Transverse colon (tissue), 4 donors: ENCODE measurements at regions not wholly inside any gene's neighbourhood (a gene's known extent, or its start where the extent isn't known, plus 50 kb on each side); places are given as distances from the start of the nearest gene placed in this dataset.

Experiments used
- DNase-seq: peaks from one replicate; pipeline ENCODE4 v3.0.0-alpha.2; 2019
- H3K27ac ChIP-seq, 4 donors: fragments of 200-600 bp; sonication (generic); 2 replicates each; pipeline ENCODE4 v1.5.1; 2016 to 2018; ENCODE audit warnings: inconsistent platforms in 4 of 4
- H3K27me3 ChIP-seq: fragments of 200-600 bp; sonication (generic); 2 replicates; pipeline ENCODE4 v1.5.1; 2017; ENCODE audit warnings: inconsistent platforms
- H3K36me3 ChIP-seq, 4 donors: fragments of 200-600 bp; sonication (generic); 2 replicates each; pipeline ENCODE4 v1.5.1; 2017 to 2019; ENCODE audit warnings: inconsistent platforms in 4 of 4
- H3K4me1 ChIP-seq, 4 donors: fragments of 200-600 bp; sonication (generic); 2 replicates each; pipeline ENCODE4 v1.5.1; 2017 to 2020; ENCODE audit warnings: inconsistent platforms in 4 of 4
- H3K4me3 ChIP-seq, 4 donors: fragments of 200-600 bp; sonication (generic); 1 replicate in 1 of 4; 2 replicates in 3 of 4; pipeline versions ENCODE4 v1.5.1 to v1.6.1; 2017 to 2019; ENCODE audit warnings: inconsistent platforms in 4 of 4
- H3K9me3 ChIP-seq, 2 donors: fragments of 200-600 bp; sonication (generic); 2 replicates each; pipeline ENCODE4 v1.5.1; 2017 to 2019; ENCODE audit warnings: inconsistent platforms in 2 of 2
- EP300 ChIP-seq: sonication (generic); formaldehyde crosslinking; IDR thresholded peaks from one replicate; pipeline ENCODE4 v1.6.1; 2017; ENCODE audit warnings: antibody characterized with exemption, low read depth
- POLR2A ChIP-seq: fragments of 450-650 bp; IDR thresholded peaks from one replicate; pipeline ENCODE4 v1.6.1; 2016; ENCODE audit warnings: antibody characterized with exemption, mild to moderate bottlenecking, moderate library complexity
- POLR2AphosphoS5 ChIP-seq, 3 donors: sonication (generic); formaldehyde crosslinking; IDR thresholded peaks; one replicate each; pipeline ENCODE4 v1.6.1; 2016; ENCODE audit warnings: antibody characterized with exemption in 3 of 3
- WGBS, 2 donors: methylation state at CpG; one replicate each; pipeline ENCODE4 v1.1.5; 2018; ENCODE audit warnings: low coverage in 1 of 2; 5-methylcytosine and 5-hydroxymethylcytosine counted together
- in situ Hi-C, 4 donors: fragments of 200-750 bp; cut with MboI; loops; one replicate each; pipeline versions ENCODE4 v1.15.0 to v1.15.1; 2017; ENCODE audit warnings: low sequenced_read_pairs in 3 of 4, low pct_ligation_motif_present in 1 of 4, low pct_unique_long_range_greater_than_20kb in 1 of 4
- intact Hi-C: fragments of 100-400 bp; cut with DNase I; formaldehyde crosslinking; loops from one replicate; pipeline ENCODE4 v1.15.1; 2023; ENCODE audit warnings: low total_unique reads
- TF ChIP-seq, protein P1 (sequence below), 5 experiments: fragments of 200-600 bp in 3 of 5; fragments of 450-650 bp in 2 of 5; sonication (generic) in 3 of 5; IDR thresholded peaks; 1 replicate in 2 of 5; 2 replicates in 3 of 5; pipeline ENCODE4 v1.5.1; 2016 to 2017; ENCODE audit warnings: antibody characterized with exemption in 5 of 5, inconsistent platforms in 3 of 5, mild to moderate bottlenecking in 2 of 5, moderate library complexity in 1 of 5

DNA sequence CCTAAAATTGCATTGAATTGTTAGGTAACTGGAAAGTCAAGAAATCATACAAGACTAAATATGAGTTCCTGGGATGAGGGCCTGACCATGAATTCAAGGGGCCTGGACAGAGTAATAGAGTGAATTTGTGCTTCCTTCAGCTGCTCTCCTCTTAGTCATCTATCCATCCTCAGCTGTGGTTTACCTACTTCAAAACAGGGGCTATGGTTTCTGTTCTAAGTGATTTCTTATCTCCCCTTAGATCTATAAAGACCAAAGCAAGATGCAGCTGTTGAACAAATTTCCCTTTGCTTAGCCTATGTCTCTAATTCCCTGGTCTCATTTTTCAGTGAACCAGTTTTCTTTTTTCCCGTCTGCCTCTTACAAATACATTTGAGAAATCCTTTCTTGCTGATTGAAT is 428.5 kb downstream of the FAM181B start:
- Histone ChIP-seq H3K36me3 (no peaks in the 10 kb centered on the region), H3K27ac (no peak overlapping the region), H3K4me1 (no peaks in the 10 kb centered on the region), H3K9me3 (no peaks in the 10 kb centered on the region), H3K4me3 (no peak overlapping the region), H3K27me3 (no peaks in the 10 kb centered on the region)
- DNase-seq = no peak
- TF ChIP-seq POLR2AphosphoS5 (IDR thresholded peaks at IDR 0.05) (no peak), POLR2A (no peak), EP300 (no peak)
- TF ChIP-seq, protein P1, sequence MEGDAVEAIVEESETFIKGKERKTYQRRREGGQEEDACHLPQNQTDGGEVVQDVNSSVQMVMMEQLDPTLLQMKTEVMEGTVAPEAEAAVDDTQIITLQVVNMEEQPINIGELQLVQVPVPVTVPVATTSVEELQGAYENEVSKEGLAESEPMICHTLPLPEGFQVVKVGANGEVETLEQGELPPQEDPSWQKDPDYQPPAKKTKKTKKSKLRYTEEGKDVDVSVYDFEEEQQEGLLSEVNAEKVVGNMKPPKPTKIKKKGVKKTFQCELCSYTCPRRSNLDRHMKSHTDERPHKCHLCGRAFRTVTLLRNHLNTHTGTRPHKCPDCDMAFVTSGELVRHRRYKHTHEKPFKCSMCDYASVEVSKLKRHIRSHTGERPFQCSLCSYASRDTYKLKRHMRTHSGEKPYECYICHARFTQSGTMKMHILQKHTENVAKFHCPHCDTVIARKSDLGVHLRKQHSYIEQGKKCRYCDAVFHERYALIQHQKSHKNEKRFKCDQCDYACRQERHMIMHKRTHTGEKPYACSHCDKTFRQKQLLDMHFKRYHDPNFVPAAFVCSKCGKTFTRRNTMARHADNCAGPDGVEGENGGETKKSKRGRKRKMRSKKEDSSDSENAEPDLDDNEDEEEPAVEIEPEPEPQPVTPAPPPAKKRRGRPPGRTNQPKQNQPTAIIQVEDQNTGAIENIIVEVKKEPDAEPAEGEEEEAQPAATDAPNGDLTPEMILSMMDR (IDR thresholded peaks at IDR 0.05) = no peak
- intact Hi-C loops (no loop called here), in situ Hi-C loops (loop anchor here in 1 of 4 donors (25.0 kb wide), 1 partner anchor 382 kb away; no protein-coding TSS in a partner anchor)
- WGBS, 2 donors = 70 to 80% methylated on average over 1 of the region's 1 CpG

DNA sequence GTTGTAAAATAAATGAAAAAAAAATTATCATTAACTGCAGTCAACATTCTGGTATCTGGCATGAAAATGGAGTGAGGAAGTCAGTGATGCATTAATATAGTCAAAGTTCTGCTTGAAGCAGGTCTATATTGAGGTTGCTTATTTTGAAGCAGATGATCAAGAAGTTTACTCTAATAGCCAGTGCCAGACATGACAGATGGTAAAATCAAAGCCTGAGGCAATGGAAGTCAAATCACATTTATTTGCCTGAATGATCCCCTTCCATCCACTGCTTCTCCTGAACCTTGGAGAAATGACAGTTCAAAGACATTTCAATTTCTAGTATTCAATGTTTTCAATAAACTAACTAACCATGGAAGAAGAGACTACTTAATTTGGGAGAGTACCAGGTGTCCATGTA is 430.0 kb downstream of the FAM181B start:
- no peaks in the 10 kb centered on the region for H3K27me3 ChIP-seq
- H3K4me3 ChIP-seq = no peak overlapping the region
- H3K4me1 ChIP-seq = no peaks in the 10 kb centered on the region
- intact Hi-C loops (no loop called here), in situ Hi-C loops (loop anchor here in 1 of 4 donors (25.0 kb wide), 1 partner anchor 384 kb away; no protein-coding TSS in a partner anchor)
- H3K27ac ChIP-seq = no peak overlapping the region
- TF ChIP-seq, protein P1 (IDR thresholded peaks at IDR 0.05) = no peak
- TF ChIP-seq POLR2A = no peak
- TF ChIP-seq POLR2AphosphoS5 (IDR thresholded peaks at IDR 0.05) = no peak
- no peak for TF ChIP-seq EP300
- DNase-seq = no peak
- no peaks in the 10 kb centered on the region for H3K9me3 ChIP-seq
- H3K36me3 ChIP-seq = no peaks in the 10 kb centered on the region

DNA sequence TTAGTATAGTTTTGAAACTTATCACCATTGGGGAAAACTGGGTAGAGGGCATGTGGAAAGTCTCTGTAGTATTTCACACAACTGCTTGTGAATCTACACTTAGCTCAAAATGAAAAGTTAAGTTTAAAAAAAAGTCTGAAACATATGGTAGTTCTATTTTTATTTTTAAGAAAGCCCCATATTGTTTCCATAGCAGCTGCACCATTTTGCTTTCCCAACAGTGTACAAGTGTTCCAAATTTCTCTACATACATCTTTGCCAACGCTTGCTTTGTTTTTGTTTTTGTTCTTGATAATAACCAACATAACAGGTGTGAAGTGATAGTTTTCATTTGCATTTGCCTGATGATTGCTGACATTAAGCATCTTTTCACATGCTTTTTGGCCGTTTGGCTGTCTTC is 445.2 kb downstream of the FAM181B start:
- in situ Hi-C loops (no loop called here), intact Hi-C loops (no loop called here)
- 52 to 60% methylated on average over 2 of the region's 2 CpGs for WGBS, 2 donors
- H3K27me3 ChIP-seq = no peaks in the 10 kb centered on the region
- no peaks in the 10 kb centered on the region for H3K36me3 ChIP-seq
- no peaks in the 10 kb centered on the region for H3K4me1 ChIP-seq
- no peak for TF ChIP-seq POLR2AphosphoS5 (IDR thresholded peaks at IDR 0.05)
- no peak for TF ChIP-seq POLR2A
- TF ChIP-seq, protein P1 (IDR thresholded peaks at IDR 0.05) = no peak
- TF ChIP-seq EP300 = no peak
- no peak overlapping the region for H3K4me3 ChIP-seq
- DNase-seq = no peak
- H3K27ac ChIP-seq = no peak overlapping the region
- H3K9me3 ChIP-seq = no peaks in the 10 kb centered on the region

DNA sequence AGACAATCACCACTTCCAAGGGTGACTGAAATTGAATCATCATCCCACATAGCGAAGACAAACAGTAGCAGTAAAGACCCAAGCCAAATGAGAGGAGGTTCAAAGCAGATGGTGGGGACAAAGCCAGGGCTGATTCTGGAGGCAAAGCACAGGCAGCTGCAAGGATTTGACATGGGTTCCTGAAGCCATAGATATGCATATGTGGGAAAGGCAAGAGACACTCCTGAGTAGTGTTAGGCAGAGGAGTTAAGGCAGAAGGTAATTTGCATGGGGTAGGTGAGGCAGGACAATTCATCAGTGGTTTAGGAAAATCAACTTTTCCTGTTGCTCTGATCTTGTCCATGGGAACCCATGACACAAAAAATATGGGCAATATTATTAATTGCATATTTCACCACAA is 462.8 kb downstream of the FAM181B start:
- Histone ChIP-seq H3K36me3 (no peaks in the 10 kb centered on the region), H3K4me3 (no peak overlapping the region), H3K4me1 (no peaks in the 10 kb centered on the region), H3K27me3 (no peaks in the 10 kb centered on the region), H3K27ac (no peak overlapping the region), H3K9me3 (no peaks in the 10 kb centered on the region)
- intact Hi-C loops = no loop called here
- DNase-seq = no peak
- TF ChIP-seq, protein P1 (IDR thresholded peaks at IDR 0.05) = no peak
- TF ChIP-seq POLR2A (no peak), EP300 (no peak)
- in situ Hi-C loops = loop anchor here in 1 of 4 donors (25.0 kb wide), 1 partner anchor 91 kb away; no protein-coding TSS in a partner anchor
- whole genome bisulfite sequencing, 2 donors = 89% methylated on average over 1 of the region's 1 CpG; no CpG with 5 or more reads in 1 of the 2 donors
